Endothelial cell of umbilical vein (primary cell): ENCODE measurements at regions not wholly inside any gene's neighbourhood (a gene's known extent, or its start where the extent isn't known, plus 50 kb on each side); places are given as distances from the start of the nearest gene placed in this dataset.

ENCODE experiments used
- BruUV-seq: library from RNA; stranded (reverse); fragments of 400-500 nt; replicated peaks from 2 replicates; lab custom pipeline; 2021; lab: Mats Ljungman, UMichigan
- CTCF ChIA-PET: fragments of 300-600, 350-600 bp; sonication (Branson Sonifier 250); formaldehyde crosslinking; loops from one replicate; lab custom pipeline; 2021; ENCODE audit warnings: antibody characterized with exemption, inconsistent platforms; lab: Charles Lee
- POLR2A ChIA-PET: fragments of 300-600, 350-600 bp; sonication (Branson Sonifier 250); formaldehyde crosslinking; loops from one replicate; lab custom pipeline; 2021; ENCODE audit warnings: antibody characterized with exemption, inconsistent platforms; lab: Charles Lee
- DNase-seq: peaks from one replicate; pipeline ENCODE4 v3.0.0-alpha.2; 2011; ENCODE audit warnings: low read depth, low spot score
- FAIRE-seq: peaks from 2 replicates; lab custom pipeline; 2011; peaks lifted over from hg19 to GRCh38; lab: Jason Lieb, UNC
- H2AFZ ChIP-seq: 2 replicates; pipeline ENCODE4 v1.6.0; 2012; ENCODE audit warnings: low read depth, low read length, control low read depth, inconsistent platforms
- H3K27ac ChIP-seq: 2 replicates; pipeline ENCODE4 v1.5.1; 2011; ENCODE audit warnings: low read depth, mild to moderate bottlenecking, control low read depth, low read length, moderate library complexity; ENCODE audit not compliant: insufficient read depth
- H3K27me3 ChIP-seq, 2 experiments: 2 replicates each; pipeline versions ENCODE4 v1.6.0 to v1.6.1; 2011; ENCODE audit warnings: low read length in 2 of 2, mixed read lengths in 1 of 2; ENCODE audit not compliant: control insufficient read depth in 2 of 2, insufficient read depth in 2 of 2
- H3K36me3 ChIP-seq, 2 experiments: 2 replicates in 1 of 2; 3 replicates in 1 of 2; pipeline ENCODE4 v1.5.1; 2011; ENCODE audit warnings: low read length in 2 of 2, mild to moderate bottlenecking in 1 of 2, moderate library complexity in 1 of 2; ENCODE audit not compliant: control insufficient read depth in 2 of 2, insufficient read depth in 2 of 2; ENCODE audit errors: extremely low read depth in 1 of 2
- H3K4me1 ChIP-seq: 3 replicates; pipeline ENCODE4 v1.5.1; 2011; ENCODE audit warnings: mild to moderate bottlenecking, low read length; ENCODE audit not compliant: control insufficient read depth, insufficient read depth; ENCODE audit errors: extremely low read depth
- H3K4me2 ChIP-seq: 2 replicates; pipeline ENCODE4 v1.6.1; 2011; ENCODE audit warnings: low read length, control low read depth, mixed read lengths; ENCODE audit not compliant: insufficient read depth
- H3K4me3 ChIP-seq, 3 experiments: fragments of 200-600 bp in 1 of 3; sonication (generic), shearing (Covaris generic) in 1 of 3; replicated peaks in 1 of 3; 2 replicates each; pipeline ENCODE4 v1.5.1; 2011 to 2016; ENCODE audit warnings: control low read depth in 3 of 3, low read length in 3 of 3, mild to moderate bottlenecking in 2 of 3, inconsistent platforms in 1 of 3, low read depth in 1 of 3, moderate library complexity in 1 of 3; ENCODE audit not compliant: insufficient read depth in 1 of 3
- H3K79me2 ChIP-seq: 2 replicates; pipeline ENCODE4 v1.6.0; 2012; ENCODE audit warnings: low read length, inconsistent platforms; ENCODE audit not compliant: control insufficient read depth, insufficient read depth
- H3K9ac ChIP-seq: replicated peaks from 2 replicates; pipeline ENCODE3; 2011; ENCODE audit warnings: low read length, control low read depth; ENCODE audit not compliant: insufficient read depth; ENCODE audit errors: extremely low read depth
- H3K9me1 ChIP-seq: replicated peaks from 3 replicates; pipeline ENCODE4 v1.6.0; 2011; ENCODE audit warnings: mild to moderate bottlenecking, low read length; ENCODE audit not compliant: control insufficient read depth, insufficient read depth; ENCODE audit errors: extremely low read depth
- H3K9me3 ChIP-seq: replicated peaks from 2 replicates; pipeline ENCODE4 v1.5.1; 2012; ENCODE audit warnings: low read length, inconsistent platforms; ENCODE audit not compliant: control insufficient read depth, insufficient read depth
- H4K20me1 ChIP-seq: replicated peaks from 2 replicates; pipeline ENCODE3; 2011; ENCODE audit warnings: mild to moderate bottlenecking, low read length; ENCODE audit not compliant: control insufficient read depth, insufficient read depth; ENCODE audit errors: extremely low read depth
- EZH2 ChIP-seq: IDR thresholded peaks from 2 replicates; pipeline ENCODE4 v1.6.1; 2012; ENCODE audit warnings: borderline replicate concordance, low read depth, mild to moderate bottlenecking, moderate library complexity, low read length, inconsistent platforms; ENCODE audit not compliant: severe bottlenecking
- FOS ChIP-seq: IDR thresholded peaks from 2 replicates; pipeline ENCODE4 v1.6.1; 2011; ENCODE audit warnings: mild to moderate bottlenecking, low read length, moderate library complexity, borderline replicate concordance; ENCODE audit not compliant: insufficient read depth
- GATA2 ChIP-seq: IDR thresholded peaks from 2 replicates; pipeline ENCODE4 v1.7.0; 2011; ENCODE audit warnings: low read depth, mild to moderate bottlenecking, moderate library complexity, mixed read lengths, low read length; ENCODE audit not compliant: insufficient read length, insufficient read depth
- JUN ChIP-seq: IDR thresholded peaks from 2 replicates; pipeline ENCODE4 v1.6.1; 2011; ENCODE audit warnings: borderline replicate concordance, low read depth; ENCODE audit not compliant: insufficient read length, insufficient read depth
- MYC ChIP-seq: IDR thresholded peaks from one replicate; pipeline ENCODE4 v1.6.1; 2011; ENCODE audit warnings: mild to moderate bottlenecking, low read depth, low read length
- POLR2A ChIP-seq: IDR thresholded peaks from 2 replicates; pipeline ENCODE4 v1.6.1; 2012; ENCODE audit warnings: low read depth, mild to moderate bottlenecking, control low read depth, low read length
- POLR2AphosphoS5 ChIP-seq: IDR thresholded peaks from 2 replicates; pipeline ENCODE4 v1.6.1; 2012; ENCODE audit warnings: low read depth, mild to moderate bottlenecking, control low read depth, low read length, moderate library complexity; ENCODE audit not compliant: insufficient read depth
- dilution Hi-C: fragments of 300-500 bp; cut with MboI; formaldehyde crosslinking; loops from one replicate; pipeline ENCODE4 v1.15.0; 2019; ENCODE audit warnings: low sequenced_read_pairs; ENCODE audit not compliant: extremely low pct_ligation_motif_present
- intact Hi-C: fragments of 100-400 bp; cut with micrococcal nuclease; formaldehyde crosslinking; loops from one replicate; pipeline ENCODE4 v1.10.0; 2022
- TF ChIP-seq, protein P1 (sequence below), 2 donors: IDR thresholded peaks; 1 replicate in 1 of 2; 2 replicates in 1 of 2; pipeline ENCODE4 v1.5.1; 2011; ENCODE audit warnings: low read length in 2 of 2, mild to moderate bottlenecking in 2 of 2, moderate library complexity in 2 of 2, control low read depth in 1 of 2, inconsistent platforms in 1 of 2, low read depth in 1 of 2; ENCODE audit not compliant: insufficient read depth in 1 of 2; ENCODE audit errors: extremely low read depth in 1 of 2
- TF ChIP-seq, protein P2 (sequence below): IDR thresholded peaks from 2 replicates; pipeline ENCODE4 v1.6.1; 2011; ENCODE audit not compliant: insufficient read depth, insufficient read length

DNA sequence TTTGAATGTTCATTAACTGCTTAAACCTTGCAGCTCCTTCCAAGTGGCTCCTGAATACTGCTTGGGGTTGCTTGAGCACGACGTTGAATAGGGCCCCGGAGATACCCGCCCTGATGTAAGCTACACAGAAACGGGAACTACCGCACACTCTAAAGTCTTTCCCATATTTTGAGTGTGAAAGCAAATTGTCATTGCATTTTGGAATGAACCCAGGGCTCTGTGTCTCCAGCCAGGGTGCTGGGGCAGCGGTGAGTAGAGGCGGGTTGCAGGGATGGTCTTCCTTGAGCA, 59.4 kb upstream of the HELT start:
- intact Hi-C loops = no loop called here
- no peak overlapping the region for H2AFZ ChIP-seq
- no peak overlapping the region for H3K9ac ChIP-seq
- no peak overlapping the region for H3K27ac ChIP-seq
- H3K4me2 ChIP-seq = no peak overlapping the region
- H3K36me3 ChIP-seq = no peaks in the 10 kb centered on the region
- no peaks in the 10 kb centered on the region for H3K79me2 ChIP-seq
- no peaks in the 10 kb centered on the region for H3K27me3 ChIP-seq
- CTCF ChIA-PET = interaction anchor here (1.6 kb wide), 1 partner anchor 213 kb away, joined by 4 read pairs; no protein-coding TSS in a partner anchor
- dilution Hi-C loops = no loop called here
- H3K9me1 ChIP-seq = no peaks in the 10 kb centered on the region
- DNase-seq (no peak), FAIRE-seq (no peak)
- H3K4me3 ChIP-seq = no peak overlapping the region
- BruUV-seq = no TSS peak
- H4K20me1 ChIP-seq = no peaks in the 10 kb centered on the region
- POLR2A ChIA-PET = no interaction called here
- no peaks in the 10 kb centered on the region for H3K4me1 ChIP-seq
- TF ChIP-seq POLR2A (no peak), POLR2AphosphoS5 (no peak), GATA2 (no peak), EZH2 (no peak), MYC (no peak), FOS (no peak), JUN (no peak)
- TF ChIP-seq, protein P1, sequence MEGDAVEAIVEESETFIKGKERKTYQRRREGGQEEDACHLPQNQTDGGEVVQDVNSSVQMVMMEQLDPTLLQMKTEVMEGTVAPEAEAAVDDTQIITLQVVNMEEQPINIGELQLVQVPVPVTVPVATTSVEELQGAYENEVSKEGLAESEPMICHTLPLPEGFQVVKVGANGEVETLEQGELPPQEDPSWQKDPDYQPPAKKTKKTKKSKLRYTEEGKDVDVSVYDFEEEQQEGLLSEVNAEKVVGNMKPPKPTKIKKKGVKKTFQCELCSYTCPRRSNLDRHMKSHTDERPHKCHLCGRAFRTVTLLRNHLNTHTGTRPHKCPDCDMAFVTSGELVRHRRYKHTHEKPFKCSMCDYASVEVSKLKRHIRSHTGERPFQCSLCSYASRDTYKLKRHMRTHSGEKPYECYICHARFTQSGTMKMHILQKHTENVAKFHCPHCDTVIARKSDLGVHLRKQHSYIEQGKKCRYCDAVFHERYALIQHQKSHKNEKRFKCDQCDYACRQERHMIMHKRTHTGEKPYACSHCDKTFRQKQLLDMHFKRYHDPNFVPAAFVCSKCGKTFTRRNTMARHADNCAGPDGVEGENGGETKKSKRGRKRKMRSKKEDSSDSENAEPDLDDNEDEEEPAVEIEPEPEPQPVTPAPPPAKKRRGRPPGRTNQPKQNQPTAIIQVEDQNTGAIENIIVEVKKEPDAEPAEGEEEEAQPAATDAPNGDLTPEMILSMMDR (IDR thresholded peaks at IDR 0.05; ENCODE audit: extremely low read depth in 1 of 2, insufficient read depth in 1 of 2, low read depth in 1 of 2, low read length in 2 of 2) = no peak
- TF ChIP-seq, protein P2, sequence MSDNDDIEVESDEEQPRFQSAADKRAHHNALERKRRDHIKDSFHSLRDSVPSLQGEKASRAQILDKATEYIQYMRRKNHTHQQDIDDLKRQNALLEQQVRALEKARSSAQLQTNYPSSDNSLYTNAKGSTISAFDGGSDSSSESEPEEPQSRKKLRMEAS = no peak
- no peaks in the 10 kb centered on the region for H3K9me3 ChIP-seq
